Neutrophil (primary cell): ENCODE measurements at regions not wholly inside any gene's neighbourhood (a gene's known extent, or its start where the extent isn't known, plus 50 kb on each side); places are given as distances from the start of the nearest gene placed in this dataset.

Experiments
- H3K27ac ChIP-seq: fragments of 200-600 bp; sonication (generic); 2 replicates; pipeline ENCODE4 v1.5.1; 2016; ENCODE audit warnings: mild to moderate bottlenecking, moderate library complexity
- H3K27me3 ChIP-seq: fragments of 200-600 bp; sonication (generic); 2 replicates; pipeline ENCODE4 v1.6.0; 2016; ENCODE audit warnings: mild to moderate bottlenecking
- H3K36me3 ChIP-seq: fragments of 200-600 bp; sonication (generic); 2 replicates; pipeline ENCODE4 v1.5.1; 2017
- H3K4me1 ChIP-seq, 2 experiments: fragments of 200-600 bp in 1 of 2; sonication (generic) in 1 of 2; 1 replicate in 1 of 2; 2 replicates in 1 of 2; pipeline versions ENCODE4 v1.5.1 to v1.6.1; 2013 to 2016; ENCODE audit warnings: low read depth in 1 of 2, low read length in 1 of 2, mild to moderate bottlenecking in 1 of 2, moderate library complexity in 1 of 2; ENCODE audit not compliant: control insufficient read depth in 1 of 2, insufficient read depth in 1 of 2
- H3K4me3 ChIP-seq, 2 experiments: fragments of 200-600 bp in 1 of 2; sonication (generic) in 1 of 2; 1 replicate in 1 of 2; 2 replicates in 1 of 2; pipeline ENCODE4 v1.5.1; 2013 to 2016; ENCODE audit warnings: low read depth in 1 of 2, low read length in 1 of 2, mild to moderate bottlenecking in 1 of 2, moderate library complexity in 1 of 2
- H3K9me3 ChIP-seq: fragments of 200-600 bp; sonication (generic); 2 replicates; pipeline ENCODE4 v1.5.1; 2016
- CTCF ChIP-seq: fragments of 200-600 bp; sonication (generic); IDR thresholded peaks from 2 replicates; pipeline ENCODE4 v1.5.1; 2016; ENCODE audit warnings: antibody characterized with exemption

GRCh38 chr18:56028514-56028913 is 440.5 kb upstream of the TCF4 start:
- no peaks in the 10 kb centered on the region for H3K27me3 ChIP-seq
- no peak for TF ChIP-seq CTCF
- H3K4me3 ChIP-seq: no peak overlapping the region
- H3K36me3 ChIP-seq: no peaks in the 10 kb centered on the region
- H3K9me3 ChIP-seq: no peaks in the 10 kb centered on the region
- no peak overlapping the region for H3K27ac ChIP-seq
- no peaks in the 10 kb centered on the region for H3K4me1 ChIP-seq

- no peaks in the 10 kb centered on the region for H3K9me3 ChIP-seq
- H3K4me3 ChIP-seq: no peak overlapping the region
- TF ChIP-seq CTCF: no peak
- H3K27me3 ChIP-seq: no peaks in the 10 kb centered on the region
- H3K27ac ChIP-seq: no peak overlapping the region
- H3K36me3 ChIP-seq: no peaks in the 10 kb centered on the region
- no peaks in the 10 kb centered on the region for H3K4me1 ChIP-seq
Observed at GRCh38 chr18:56026509-56026908, 438.5 kb upstream of the TCF4 start.

- TF ChIP-seq CTCF: no peak
- Histone ChIP-seq H3K4me1 (no peaks in the 10 kb centered on the region), H3K27me3 (no peaks in the 10 kb centered on the region), H3K9me3 (no peaks in the 10 kb centered on the region), H3K4me3 (no peak overlapping the region), H3K27ac (no peak overlapping the region), H3K36me3 (no peaks in the 10 kb centered on the region)
Observed at GRCh38 chr18:56021809-56022195, 433.8 kb upstream of the TCF4 start.

- H3K9me3 ChIP-seq: no peaks in the 10 kb centered on the region
- no peak overlapping the region for H3K4me3 ChIP-seq
- no peaks in the 10 kb centered on the region for H3K4me1 ChIP-seq
- no peaks in the 10 kb centered on the region for H3K27me3 ChIP-seq
- no peaks in the 10 kb centered on the region for H3K36me3 ChIP-seq
- no peak for TF ChIP-seq CTCF
- no peak overlapping the region for H3K27ac ChIP-seq
Observed at GRCh38 chr18:56021136-56021808, 433.3 kb upstream of the TCF4 start.

- no peak for TF ChIP-seq CTCF
- Histone ChIP-seq H3K4me1 (no peaks in the 10 kb centered on the region), H3K27ac (no peak overlapping the region), H3K36me3 (no peaks in the 10 kb centered on the region), H3K27me3 (no peaks in the 10 kb centered on the region), H3K4me3 (no peak overlapping the region), H3K9me3 (no peaks in the 10 kb centered on the region)
Observed at GRCh38 chr18:56019908-56020307, 431.9 kb upstream of the TCF4 start.
